ENCODE measurements at regions not wholly inside any gene's neighbourhood (a gene's known extent, or its start where the extent isn't known, plus 50 kb on each side); places are given as distances from the start of the nearest gene placed in this dataset.
"Not testable (repeated sequence)": the region's sequence is repeated elsewhere in the genome, so short reads cannot be mapped to it uniquely, and the experiment has no call there.

DNA sequence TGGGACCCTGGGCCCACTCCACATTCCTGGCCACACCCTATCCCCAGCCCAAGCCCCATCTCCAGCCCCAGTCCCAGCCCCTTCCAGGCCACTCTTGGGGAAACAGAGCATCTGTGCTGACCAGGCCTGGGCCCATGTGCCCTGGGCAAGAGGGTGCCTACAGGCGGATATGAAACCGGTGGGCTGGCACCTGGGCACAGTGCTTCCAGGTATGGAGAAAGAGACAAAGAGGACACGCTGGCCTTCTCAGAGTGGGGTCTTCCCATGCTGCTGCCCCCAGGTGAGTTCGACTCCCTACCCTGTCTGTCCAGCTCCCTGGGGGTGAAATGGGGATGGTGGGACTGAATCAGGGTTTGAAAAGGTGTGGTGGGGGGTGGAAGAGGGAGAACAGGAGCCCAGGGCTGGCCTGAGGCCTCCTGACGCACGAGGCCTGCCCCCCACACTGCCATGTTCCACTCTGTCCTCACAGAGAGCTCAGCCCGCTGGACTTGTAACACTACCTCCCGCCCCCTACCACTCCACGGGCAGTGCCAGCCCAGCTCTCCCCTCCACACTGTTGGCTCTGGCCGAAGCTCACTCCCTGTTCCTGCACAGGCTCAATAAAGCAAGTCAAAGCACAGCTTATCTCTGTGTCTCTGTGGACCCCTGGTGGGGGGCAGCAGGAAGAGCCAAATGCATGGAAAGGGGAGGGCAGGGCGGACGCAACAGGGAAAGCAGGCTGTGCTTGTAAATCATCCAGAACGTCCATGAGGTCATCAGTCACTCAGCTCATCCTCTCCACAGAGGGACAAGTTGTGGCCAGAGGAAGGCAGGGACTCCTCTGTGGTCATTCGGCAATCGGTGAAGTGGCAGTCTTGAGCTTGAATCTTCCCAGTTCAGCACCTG is 71.1 kb upstream of the TMEM97 start:
- no peak for DNase-seq (ENCODE audit: insufficient read length, low spot score)
- no peak for FAIRE-seq

DNA sequence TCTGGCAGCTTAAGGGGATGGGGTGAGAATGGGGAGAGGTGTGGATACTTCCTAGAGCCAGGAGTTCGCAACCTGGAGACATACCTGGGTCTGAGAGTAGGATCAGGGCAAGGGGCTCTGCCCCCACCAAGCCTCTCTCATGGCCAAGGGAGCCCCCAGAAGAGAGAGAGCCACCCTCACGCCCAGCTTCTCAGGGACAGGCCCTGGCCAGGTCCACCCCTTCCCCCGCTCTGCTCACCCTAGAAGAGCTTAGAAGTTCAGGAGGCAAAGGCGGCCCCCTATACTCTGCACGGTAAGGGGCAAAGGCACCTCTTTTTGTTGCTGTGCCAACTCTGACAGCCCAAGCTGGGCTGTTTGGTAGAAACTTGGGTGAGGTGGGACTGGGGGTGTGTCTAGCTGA is 69.3 kb upstream of the TMEM97 start:
- FAIRE-seq (no peak), DNase-seq (ENCODE audit: insufficient read length, low spot score) (no peak)

DNA sequence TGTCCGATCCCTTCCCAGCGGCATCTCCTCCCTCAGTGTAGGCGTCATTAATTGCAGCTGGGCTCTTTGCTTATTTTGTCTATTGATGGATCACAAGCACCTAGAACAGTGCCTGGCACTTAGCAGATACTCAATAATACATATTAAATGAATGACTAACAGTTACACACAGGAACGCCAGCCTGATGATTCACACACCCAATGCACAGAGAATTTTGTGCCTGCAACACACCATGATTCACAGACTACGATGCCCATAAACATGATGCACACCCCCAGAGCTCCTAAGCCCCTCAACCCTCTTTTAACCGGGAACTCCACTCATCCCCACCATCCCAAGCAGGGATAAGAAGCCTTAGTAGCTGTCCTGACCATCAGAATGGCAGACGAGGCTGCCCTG is 66.6 kb upstream of the TMEM97 start:
- FAIRE-seq, result no peak
- DNase-seq (ENCODE audit: insufficient read length, low spot score), result no peak

DNA sequence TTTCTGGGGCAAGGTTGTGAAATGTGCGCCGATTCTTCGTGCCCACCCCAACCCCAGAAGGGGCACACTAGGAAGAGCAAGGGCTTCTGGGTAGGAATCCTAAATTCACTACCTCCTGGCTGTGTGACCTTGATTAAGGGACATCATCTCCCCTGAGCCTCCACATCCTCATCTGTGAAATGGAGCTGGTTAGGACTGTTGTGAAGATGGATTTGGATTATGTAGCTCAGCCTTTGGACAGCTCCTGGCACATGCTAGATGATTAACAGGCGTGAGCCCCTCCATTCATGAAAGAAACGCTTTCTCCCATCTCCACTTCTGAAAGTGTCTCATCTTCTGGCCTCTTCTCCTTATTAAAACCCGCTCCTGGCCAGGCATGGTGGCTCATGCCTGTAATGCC is 65.3 kb upstream of the TMEM97 start:
- DNase-seq (ENCODE audit: insufficient read length, low spot score) (no peak), FAIRE-seq (peak; percentile 13)

DNA sequence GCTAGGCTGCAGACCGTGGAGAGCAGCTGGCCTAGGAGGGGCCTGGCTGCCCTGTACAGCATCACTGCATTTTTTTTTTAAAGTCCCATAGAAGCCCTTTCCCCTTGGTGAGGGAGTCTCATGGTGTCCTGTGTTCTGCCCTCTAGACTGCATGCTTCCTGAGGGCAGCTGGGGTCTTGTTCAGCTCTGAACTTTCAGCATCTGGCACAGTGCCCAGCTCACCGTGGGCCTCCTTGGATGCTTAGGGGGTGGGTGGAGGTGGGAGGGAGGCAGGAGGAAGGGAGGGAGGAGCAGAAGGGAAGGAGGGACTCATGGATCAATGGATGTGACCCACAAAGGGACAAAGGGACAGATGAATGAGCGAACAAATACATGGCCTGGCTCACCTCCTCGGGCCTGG is 63.4 kb upstream of the TMEM97 start:
- no peak for FAIRE-seq
- no peak for DNase-seq (ENCODE audit: insufficient read length, low spot score)

DNA sequence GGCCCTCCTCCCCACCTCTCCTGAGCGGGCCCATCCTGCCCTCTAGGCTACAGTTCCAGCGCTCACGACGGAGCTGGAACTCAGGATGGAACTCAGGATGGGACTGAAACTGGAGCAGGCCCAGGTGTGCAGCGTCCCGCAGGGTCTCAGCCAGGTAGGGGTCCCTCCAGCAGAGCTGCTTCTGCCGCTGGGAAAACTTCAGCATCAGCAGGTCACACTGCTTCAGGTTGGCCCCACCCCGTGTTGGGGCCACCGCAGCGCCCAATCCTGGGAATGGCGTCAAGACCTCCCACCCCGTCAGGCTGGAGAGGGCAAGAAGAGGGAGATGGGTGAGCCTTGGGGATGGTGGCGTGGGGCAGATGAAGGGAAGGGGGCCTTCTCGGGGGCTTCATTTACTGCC is 62.6 kb upstream of the TMEM97 start:
- FAIRE-seq, result no peak
- DNase-seq (ENCODE audit: insufficient read length, low spot score), result no peak

DNA sequence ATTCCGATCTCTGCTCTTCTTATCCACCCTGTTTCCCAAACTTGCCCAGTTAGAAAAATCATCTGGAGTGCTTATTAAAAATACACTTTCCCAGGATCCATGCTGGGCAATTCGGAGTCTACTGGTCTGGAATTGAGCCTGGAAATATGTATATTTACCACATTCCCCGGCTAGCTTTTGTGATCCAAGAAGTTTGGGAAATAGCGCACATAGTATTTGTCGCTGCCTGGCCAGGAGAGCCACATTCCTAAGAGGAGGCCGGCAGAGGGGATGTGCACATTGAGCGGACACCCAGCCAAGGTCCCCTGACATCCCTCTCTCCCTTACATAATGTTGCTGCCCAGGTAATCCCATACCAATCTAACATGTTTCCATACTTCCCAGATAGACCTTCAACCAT is 62.1 kb upstream of the TMEM97 start:
- no peak for FAIRE-seq
- no peak for DNase-seq (ENCODE audit: insufficient read length, low spot score)

DNA sequence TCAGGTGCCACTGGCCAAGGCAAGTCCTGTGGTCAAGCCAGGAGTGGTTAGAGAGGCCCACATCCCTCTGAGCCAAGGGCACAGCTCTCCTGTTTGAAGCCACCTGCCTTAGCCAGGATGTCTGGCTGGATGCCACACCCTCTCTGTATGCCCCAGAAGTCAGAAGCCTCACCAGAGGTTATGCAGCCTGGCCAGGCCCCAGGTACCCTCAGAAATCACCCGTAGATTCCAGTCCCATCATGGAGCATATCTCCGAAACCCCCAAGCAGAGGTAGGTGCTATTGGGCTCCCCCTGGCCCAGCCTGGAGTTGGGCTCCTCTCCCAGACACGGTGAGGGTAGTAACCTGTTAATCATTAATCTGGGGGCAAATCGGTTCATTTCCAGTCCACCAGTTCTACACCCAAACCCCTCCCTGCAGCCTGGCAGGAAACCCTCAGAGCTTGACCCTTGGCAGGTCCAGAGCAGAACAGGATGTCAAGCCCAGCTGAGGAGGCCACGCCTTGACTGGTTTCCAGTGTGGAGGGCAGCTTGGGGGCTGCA is 60.6 kb upstream of the TMEM97 start:
- DNase-seq (ENCODE audit: insufficient read length, low spot score) (no peak), FAIRE-seq (no peak)

DNA sequence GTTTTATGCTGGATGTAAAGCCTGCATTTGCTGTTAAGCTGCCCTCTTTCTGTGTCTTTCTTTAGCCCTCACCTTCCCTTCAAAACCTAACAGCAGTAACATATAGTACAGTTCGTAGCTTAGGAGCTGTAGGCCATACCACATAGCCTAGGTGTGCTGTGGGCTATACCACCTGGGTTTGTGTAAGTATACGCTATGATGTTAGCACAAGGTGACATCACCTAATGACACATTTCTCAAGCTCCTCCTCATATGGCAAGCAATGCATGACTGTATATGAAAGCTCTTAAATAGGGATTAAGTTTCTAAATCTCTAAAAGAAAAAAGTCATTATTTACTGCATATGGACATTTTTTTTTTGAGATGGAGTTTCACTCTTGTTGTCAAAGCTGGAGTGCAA is 57.8 kb upstream of the TMEM97 start:
- DNase-seq (ENCODE audit: insufficient read length, low spot score) (no peak), FAIRE-seq (no peak)

DNA sequence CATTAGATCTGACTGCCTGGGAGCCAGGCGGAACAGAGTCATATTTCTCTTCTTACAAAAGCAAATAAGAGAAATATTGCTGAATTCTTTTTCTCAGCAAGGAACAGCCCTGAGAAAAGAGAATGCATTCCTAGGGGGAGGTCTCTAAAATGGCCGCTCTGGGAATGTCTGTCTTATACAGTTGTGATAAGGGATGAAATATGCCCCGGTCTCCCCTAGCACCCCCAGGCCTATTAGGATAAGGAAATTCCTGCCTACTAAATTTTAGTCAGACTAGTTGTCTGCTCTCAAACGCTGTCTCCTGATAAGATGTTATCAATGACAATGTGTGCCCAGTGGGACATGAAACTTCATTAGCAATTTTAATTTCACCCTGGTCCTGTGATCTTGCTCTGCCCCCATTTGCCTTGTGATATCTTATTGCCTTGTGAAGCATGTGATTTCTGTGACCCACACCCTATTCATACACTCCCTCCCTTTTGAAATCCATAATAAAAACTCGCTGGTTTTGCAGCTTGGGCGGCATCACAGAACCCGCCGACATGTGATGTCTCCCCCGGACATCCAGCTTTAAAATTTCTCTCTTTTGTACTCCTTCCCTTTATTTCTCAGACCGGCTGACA is 56.8 kb upstream of the TMEM97 start:
- not testable (repeated sequence) for DNase-seq (ENCODE audit: insufficient read length, low spot score); FAIRE-seq

DNA sequence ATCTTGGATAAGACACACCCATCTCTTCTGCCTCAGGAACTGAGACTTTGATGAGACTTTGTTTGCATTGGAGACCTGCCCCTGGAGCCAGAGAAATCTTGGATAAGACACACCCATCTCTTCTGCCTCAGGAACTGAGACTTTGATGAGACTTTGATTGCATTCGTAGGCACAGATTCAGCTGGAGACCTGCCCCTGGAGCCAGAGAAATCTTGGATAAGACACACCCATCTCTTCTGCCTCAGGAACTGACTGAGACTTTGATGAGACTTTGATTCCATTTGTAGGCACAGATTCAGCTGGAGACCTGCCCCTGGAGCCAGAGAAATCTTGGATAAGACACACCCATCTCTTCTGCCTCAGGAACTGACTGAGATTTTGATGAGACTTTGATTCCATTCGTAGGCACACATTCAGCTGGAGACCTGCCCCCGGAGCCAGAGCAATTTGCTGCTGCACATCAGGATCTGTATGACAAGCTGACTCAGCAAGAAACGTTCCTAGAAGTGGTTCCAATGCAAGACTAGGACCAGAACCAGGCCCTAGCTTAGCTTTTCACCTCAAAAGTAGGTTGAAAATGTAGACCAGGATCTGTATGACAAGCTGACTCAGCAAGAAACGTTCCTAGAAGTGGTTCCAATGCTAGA is 54.0 kb upstream of the TMEM97 start:
- DNase-seq (ENCODE audit: insufficient read length, low spot score); FAIRE-seq: not testable (repeated sequence)

DNA sequence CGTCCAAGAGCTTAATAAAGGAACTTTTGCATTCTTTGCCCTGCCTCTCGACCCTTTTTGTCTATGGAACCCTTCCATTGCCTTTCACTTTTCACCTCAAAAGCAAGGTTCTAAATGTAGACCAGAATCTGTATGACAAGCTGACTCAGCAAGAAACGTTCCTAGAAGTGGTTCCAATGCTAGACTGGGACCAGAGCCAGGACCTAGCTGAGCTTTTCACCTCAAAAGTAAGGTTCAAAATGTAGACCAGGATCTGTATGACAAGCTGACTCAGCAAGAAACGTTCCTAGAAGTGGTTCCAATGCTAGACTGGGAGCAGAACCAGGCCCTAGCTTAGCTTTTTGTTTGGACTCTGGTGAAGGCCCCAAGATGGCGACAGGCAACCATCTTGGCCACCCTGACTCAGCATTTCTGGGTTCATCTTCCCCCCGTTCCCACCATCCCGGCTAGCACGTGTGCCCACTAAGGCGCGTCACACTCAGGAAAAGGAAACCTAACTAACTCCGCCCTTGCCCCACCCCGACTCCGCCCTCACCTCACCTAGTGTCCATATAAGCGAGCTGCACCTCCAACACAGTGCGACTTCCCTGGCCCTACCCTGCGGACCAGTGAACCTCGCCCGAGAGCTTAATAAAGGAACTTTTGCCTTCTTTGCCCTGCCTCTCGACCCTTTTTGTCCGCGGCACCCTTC is 53.0 kb upstream of the TMEM97 start:
- not testable (repeated sequence) for DNase-seq (ENCODE audit: insufficient read length, low spot score); FAIRE-seq

DNA sequence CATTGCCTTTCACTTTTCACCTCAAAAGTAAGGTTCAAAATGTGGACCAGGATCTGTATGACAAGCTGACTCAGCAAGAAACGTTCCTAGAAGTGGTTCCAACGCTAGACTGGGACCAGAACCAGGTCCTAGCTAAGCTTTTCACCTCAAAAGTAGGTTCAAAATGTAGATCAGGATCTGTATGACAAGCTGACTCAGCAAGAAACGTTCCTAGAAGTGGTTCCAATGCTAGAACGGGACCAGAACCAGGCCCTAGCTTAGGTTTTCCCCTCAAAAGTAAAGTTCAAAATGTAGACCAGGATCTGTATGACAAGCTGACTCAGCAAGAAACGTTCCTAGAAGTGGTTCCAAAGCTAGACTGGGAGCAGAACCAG is 52.5 kb upstream of the TMEM97 start:
- not testable (repeated sequence) for FAIRE-seq

DNA sequence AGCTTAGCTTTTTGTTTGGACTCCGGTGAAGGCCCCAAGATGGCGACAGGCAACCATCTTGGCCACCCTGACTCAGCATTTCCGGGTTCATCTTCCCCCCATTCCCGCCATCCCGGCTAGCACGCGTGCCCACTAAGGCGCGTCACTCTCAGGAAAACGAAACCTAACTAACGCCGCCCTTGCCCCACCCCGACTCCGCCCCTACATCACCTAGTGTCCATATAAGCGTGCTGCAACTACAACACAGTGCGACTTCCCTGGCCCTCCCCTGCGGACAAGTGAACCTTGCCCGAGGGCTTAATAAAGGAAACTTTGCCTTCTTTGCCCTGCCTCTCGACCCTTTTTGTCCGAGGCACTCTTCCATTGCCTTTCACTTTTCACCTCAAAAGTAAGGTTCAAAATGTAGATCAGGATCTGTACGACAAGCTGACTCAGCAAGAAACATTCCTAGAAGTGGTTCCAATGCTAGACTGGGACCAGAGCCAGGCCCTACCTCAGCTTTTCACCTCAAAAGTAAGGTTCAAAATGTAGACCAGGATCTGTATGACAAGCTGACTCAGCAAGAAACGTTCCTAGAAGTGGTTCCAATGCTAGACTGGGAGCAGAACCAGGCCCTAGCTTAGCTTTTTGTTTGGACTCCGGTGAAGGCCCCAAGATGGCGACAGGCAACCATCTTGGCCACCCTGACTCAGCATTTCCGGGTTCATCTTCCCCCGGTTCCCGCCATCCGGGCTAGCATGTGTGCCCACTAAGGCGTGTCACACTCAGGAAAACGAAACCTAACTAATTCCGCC is 51.9 kb upstream of the TMEM97 start:
- not testable (repeated sequence) for DNase-seq (ENCODE audit: insufficient read length, low spot score); FAIRE-seq

More for the DNA sequence above, 52.5 kb upstream of the TMEM97 start:
- DNase-seq (ENCODE audit: insufficient read length, low spot score), result not testable (repeated sequence)

DNA sequence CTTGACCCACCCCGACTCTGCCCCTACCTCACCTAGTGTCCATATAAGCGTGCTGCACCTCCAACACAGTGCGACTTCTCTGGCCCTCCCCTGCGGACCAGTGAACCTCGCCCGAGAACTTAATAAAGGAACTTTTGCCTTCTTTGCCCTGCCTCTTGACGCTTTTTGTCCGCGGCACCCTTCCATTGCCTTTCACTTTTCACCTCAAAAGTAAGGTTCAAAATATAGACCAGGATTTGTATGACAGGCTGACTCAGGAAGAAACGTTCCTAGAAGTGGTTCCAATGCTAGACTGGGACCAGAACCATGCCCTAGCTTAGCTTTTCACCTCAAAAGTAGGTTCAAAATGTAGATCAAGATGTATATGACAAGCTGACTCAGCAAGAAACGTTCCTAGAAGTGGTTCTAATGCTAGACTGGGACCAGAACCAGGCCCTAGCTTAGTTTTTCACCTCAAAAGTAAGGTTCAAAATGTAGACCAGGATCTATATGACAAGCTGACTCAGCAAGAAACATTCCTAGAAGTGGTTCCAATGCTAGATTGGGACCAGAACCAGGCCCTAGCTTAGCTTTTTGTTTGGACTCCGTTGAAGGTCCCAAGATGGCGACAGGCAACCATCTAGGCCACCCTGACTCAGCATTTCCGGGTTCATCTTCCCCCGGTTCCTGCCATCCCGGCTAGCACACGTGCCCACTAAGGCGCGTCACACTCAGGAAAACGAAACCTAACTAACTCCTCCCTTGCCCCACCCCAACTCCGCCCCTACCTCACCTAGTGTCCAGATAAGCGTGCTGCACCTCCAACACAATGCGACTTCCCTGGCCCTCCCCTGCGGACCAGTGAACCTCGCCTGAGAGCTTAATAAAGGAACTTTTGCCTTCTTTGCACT is 51.0 kb upstream of the TMEM97 start:
- DNase-seq (ENCODE audit: insufficient read length, low spot score), result no peak
- no peak for FAIRE-seq

DNA sequence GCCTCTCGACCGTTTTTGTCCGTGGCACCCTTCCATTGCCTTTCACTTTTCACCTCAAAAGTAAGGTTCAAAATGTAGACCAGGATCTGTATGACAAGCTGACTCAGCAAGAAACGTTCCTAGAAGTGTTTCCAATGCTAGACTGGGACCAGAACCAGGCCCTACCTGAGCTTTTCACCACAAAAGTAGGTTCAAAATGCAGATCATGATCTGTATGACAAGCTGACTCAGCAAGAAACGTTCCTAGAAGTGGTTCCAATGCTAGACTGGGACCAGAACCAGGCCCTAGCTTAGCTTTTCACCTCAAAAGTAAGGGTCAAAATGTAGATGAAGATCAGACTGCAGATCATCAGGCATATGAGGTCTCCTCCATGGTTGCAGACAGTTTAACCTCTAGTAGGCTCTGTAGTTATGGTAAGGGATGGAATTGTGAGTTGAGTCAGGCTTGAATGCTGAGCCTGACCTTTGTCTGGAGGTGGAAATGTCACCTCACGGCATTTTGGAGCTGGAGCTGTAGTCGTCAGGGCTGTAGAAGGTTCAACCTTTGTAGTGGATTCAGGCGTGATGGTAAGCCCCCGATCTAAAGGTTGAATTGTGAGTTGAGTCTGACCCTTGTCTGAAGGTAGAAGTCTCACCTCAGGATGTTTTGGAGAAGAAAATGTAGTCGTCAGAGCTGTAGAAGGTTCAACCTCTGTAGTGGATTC is 50.2 kb upstream of the TMEM97 start:
- DNase-seq (ENCODE audit: insufficient read length, low spot score) (no peak), FAIRE-seq (no peak)

Measured in HTR-8/SVneo (cell line).